ENCODE measurements at regions not wholly inside any gene's neighbourhood (a gene's known extent, or its start where the extent isn't known, plus 50 kb on each side); places are given as distances from the start of the nearest gene placed in this dataset.

DNA sequence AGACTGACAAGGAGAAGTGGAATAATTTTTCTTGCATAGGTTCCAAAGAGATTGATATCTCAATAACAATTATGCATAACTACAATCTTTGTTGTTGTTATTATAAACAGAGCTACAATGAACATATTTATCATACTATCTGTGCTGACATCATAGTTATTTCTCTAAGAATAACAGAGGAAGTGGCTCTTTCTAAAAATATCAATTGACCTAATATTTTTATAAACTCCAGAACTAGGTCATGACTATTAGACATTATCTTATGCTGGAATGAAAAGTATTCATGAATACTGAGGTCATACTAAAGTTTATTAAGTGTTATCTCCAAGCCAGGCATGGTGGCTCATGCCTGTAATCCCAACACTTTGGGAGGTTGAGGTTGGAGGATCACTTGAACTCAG is 114.1 kb downstream of the DCLK3 start:
- TF ChIP-seq, protein P1, sequence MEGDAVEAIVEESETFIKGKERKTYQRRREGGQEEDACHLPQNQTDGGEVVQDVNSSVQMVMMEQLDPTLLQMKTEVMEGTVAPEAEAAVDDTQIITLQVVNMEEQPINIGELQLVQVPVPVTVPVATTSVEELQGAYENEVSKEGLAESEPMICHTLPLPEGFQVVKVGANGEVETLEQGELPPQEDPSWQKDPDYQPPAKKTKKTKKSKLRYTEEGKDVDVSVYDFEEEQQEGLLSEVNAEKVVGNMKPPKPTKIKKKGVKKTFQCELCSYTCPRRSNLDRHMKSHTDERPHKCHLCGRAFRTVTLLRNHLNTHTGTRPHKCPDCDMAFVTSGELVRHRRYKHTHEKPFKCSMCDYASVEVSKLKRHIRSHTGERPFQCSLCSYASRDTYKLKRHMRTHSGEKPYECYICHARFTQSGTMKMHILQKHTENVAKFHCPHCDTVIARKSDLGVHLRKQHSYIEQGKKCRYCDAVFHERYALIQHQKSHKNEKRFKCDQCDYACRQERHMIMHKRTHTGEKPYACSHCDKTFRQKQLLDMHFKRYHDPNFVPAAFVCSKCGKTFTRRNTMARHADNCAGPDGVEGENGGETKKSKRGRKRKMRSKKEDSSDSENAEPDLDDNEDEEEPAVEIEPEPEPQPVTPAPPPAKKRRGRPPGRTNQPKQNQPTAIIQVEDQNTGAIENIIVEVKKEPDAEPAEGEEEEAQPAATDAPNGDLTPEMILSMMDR (IDR thresholded peaks at IDR 0.05; ENCODE audit: insufficient read depth, low read depth, low read length) = no peak
- TF ChIP-seq EZH2 (IDR thresholded peaks at IDR 0.05; ENCODE audit: insufficient read depth, low read length) = no peak
- H3K36me3 Mint-ChIP-seq (ENCODE audit: low read depth, unreplicated experiment) = no peaks in the 10 kb centered on the region
- H3K9me3 Mint-ChIP-seq (ENCODE audit: unreplicated experiment) = no peaks in the 10 kb centered on the region
- no peak overlapping the region for H3K4me3 Mint-ChIP-seq (ENCODE audit: unreplicated experiment)
- Histone ChIP-seq H4K20me1 (ENCODE audit: insufficient read depth, low read length) (no peaks in the 10 kb centered on the region), H3K4me1 (ENCODE audit: insufficient read depth, low read length) (peaks cover 38% of the 10 kb centered on the region), H3K9ac (ENCODE audit: low read length) (peak overlapping the region; percentile 42), H3K79me2 (ENCODE audit: insufficient read depth, low read length) (no peaks in the 10 kb centered on the region), H2AFZ (ENCODE audit: low read depth, low read length) (no peak overlapping the region), H3K9me3 (ENCODE audit: insufficient read depth, low read depth, low read length) (no peaks in the 10 kb centered on the region), H3K36me3 (ENCODE audit: insufficient read depth, low read length) (no peaks in the 10 kb centered on the region), H3K27ac (ENCODE audit: low read depth, low read length) (peak overlapping the region; percentile 89), H3K27me3 (ENCODE audit: insufficient read depth, low read length) (no peaks in the 10 kb centered on the region), H3K4me3 (ENCODE audit: insufficient read depth, low read depth, low read length) (no peak overlapping the region), H3K4me2 (ENCODE audit: low read length) (peak overlapping the region; percentile 24)
- peaks cover 36% of the 10 kb centered on the region for H3K4me1 Mint-ChIP-seq (ENCODE audit: low read depth, unreplicated experiment)
- FAIRE-seq (peak; percentile 94), DNase-seq (ENCODE audit: low read depth) (peak; percentile 80)
- peak overlapping the region; percentile 73 for H3K27ac Mint-ChIP-seq (ENCODE audit: unreplicated experiment)
- H3K27me3 Mint-ChIP-seq (ENCODE audit: low read depth, unreplicated experiment) = no peaks in the 10 kb centered on the region

DNA sequence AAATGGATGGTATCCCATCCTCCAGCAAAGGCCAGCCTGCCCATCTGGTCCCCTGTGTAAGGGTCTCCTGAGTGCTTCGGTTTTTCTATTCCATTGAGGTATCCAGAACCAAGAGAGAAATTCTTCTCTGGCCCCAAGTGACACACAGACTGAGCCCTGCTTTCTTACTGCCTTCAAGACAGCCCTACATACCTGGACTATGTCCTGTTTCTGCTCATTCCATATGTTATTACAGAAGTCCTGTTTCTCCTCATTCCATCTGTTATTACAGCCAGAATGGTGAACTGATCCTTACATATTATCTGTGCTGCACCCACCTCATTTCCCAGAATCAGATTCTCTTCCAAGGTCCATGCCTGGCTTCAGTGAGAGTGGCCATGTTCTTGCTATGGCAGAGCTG is 115.2 kb downstream of the DCLK3 start:
- DNase-seq (ENCODE audit: low read depth) = peak; percentile 26
- H3K27me3 Mint-ChIP-seq (ENCODE audit: low read depth, unreplicated experiment) = no peaks in the 10 kb centered on the region
- Histone ChIP-seq H3K9ac (ENCODE audit: low read length) (peak overlapping the region; percentile 60), H4K20me1 (ENCODE audit: insufficient read depth, low read length) (no peaks in the 10 kb centered on the region), H3K4me1 (ENCODE audit: insufficient read depth, low read length) (peaks cover 38% of the 10 kb centered on the region), H3K79me2 (ENCODE audit: insufficient read depth, low read length) (no peaks in the 10 kb centered on the region), H3K27ac (ENCODE audit: low read depth, low read length) (peak overlapping the region; percentile 89), H3K9me3 (ENCODE audit: insufficient read depth, low read depth, low read length) (no peaks in the 10 kb centered on the region), H3K4me2 (ENCODE audit: low read length) (peak overlapping the region; percentile 49), H3K36me3 (ENCODE audit: insufficient read depth, low read length) (no peaks in the 10 kb centered on the region), H2AFZ (ENCODE audit: low read depth, low read length) (no peak overlapping the region), H3K4me3 (ENCODE audit: insufficient read depth, low read depth, low read length) (no peak overlapping the region), H3K27me3 (ENCODE audit: insufficient read depth, low read length) (no peaks in the 10 kb centered on the region)
- TF ChIP-seq, protein P1 (IDR thresholded peaks at IDR 0.05; ENCODE audit: insufficient read depth, low read depth, low read length) = no peak
- no peak for TF ChIP-seq EZH2 (IDR thresholded peaks at IDR 0.05; ENCODE audit: insufficient read depth, low read length)
- peaks cover 36% of the 10 kb centered on the region for H3K4me1 Mint-ChIP-seq (ENCODE audit: low read depth, unreplicated experiment)
- no peak overlapping the region for H3K4me3 Mint-ChIP-seq (ENCODE audit: unreplicated experiment)
- H3K36me3 Mint-ChIP-seq (ENCODE audit: low read depth, unreplicated experiment) = no peaks in the 10 kb centered on the region
- H3K9me3 Mint-ChIP-seq (ENCODE audit: unreplicated experiment) = no peaks in the 10 kb centered on the region
- peak; percentile 59 for FAIRE-seq
- peak overlapping the region; percentile 72 for H3K27ac Mint-ChIP-seq (ENCODE audit: unreplicated experiment)

DNA sequence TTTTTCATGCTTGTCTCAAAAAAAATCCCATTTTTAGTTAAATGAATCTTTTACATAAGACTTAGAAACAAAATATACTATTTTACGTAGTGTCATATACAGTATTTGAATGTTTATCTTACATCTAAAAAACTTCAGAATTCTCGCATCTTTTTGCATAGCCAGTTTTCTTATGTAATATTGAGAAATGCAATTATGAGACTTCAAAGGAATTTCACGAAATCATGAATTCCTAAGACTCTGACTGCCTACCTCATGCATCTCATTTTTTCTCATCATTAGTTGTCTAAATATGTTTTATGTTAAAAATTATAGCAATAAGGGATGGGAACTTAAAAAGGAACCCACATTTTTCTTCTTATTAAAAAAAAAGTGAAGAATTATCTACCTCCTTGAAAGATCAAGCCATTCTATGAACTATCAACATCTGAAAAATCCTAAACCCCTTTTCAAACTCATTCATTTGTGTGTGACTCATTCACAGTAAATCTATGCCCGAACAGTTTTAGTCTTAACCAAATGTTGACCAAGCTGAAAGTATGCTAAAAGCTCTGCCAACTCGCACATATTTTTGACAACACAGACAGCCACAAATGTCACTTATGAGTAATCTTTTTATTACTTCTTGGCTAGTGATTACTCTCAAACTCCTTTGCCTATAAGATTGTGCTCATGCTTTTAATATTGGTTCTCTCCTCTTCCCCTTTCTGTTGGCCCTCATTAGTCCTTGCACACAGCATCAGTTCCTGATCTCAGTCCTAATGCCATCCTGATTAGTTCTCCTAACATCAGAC is 115.9 kb downstream of the DCLK3 start:
- Histone ChIP-seq H2AFZ (ENCODE audit: low read depth, low read length) (no peak overlapping the region), H3K79me2 (ENCODE audit: insufficient read depth, low read length) (no peaks in the 10 kb centered on the region), H3K9ac (ENCODE audit: low read length) (peak overlapping the region; percentile 60), H4K20me1 (ENCODE audit: insufficient read depth, low read length) (no peaks in the 10 kb centered on the region), H3K4me2 (ENCODE audit: low read length) (peak overlapping the region; percentile 49), H3K27me3 (ENCODE audit: insufficient read depth, low read length) (no peaks in the 10 kb centered on the region), H3K27ac (ENCODE audit: low read depth, low read length) (peak overlapping the region; percentile 89), H3K9me3 (ENCODE audit: insufficient read depth, low read depth, low read length) (no peaks in the 10 kb centered on the region), H3K4me1 (ENCODE audit: insufficient read depth, low read length) (peaks cover 38% of the 10 kb centered on the region), H3K4me3 (ENCODE audit: insufficient read depth, low read depth, low read length) (no peak overlapping the region), H3K36me3 (ENCODE audit: insufficient read depth, low read length) (no peaks in the 10 kb centered on the region)
- peak overlapping the region; percentile 72 for H3K27ac Mint-ChIP-seq (ENCODE audit: unreplicated experiment)
- TF ChIP-seq, protein P1 (IDR thresholded peaks at IDR 0.05; ENCODE audit: insufficient read depth, low read depth, low read length) = no peak
- TF ChIP-seq EZH2 (IDR thresholded peaks at IDR 0.05; ENCODE audit: insufficient read depth, low read length) = no peak
- no peaks in the 10 kb centered on the region for H3K9me3 Mint-ChIP-seq (ENCODE audit: unreplicated experiment)
- no peaks in the 10 kb centered on the region for H3K36me3 Mint-ChIP-seq (ENCODE audit: low read depth, unreplicated experiment)
- no peaks in the 10 kb centered on the region for H3K27me3 Mint-ChIP-seq (ENCODE audit: low read depth, unreplicated experiment)
- DNase-seq (ENCODE audit: low read depth) (peak; percentile 97), FAIRE-seq (peak; percentile 98)
- H3K4me1 Mint-ChIP-seq (ENCODE audit: low read depth, unreplicated experiment) = peaks cover 34% of the 10 kb centered on the region
- no peak overlapping the region for H3K4me3 Mint-ChIP-seq (ENCODE audit: unreplicated experiment)

Measured in astrocyte (in vitro differentiated cells and primary cell).